Testis (tissue), 2 donors: ENCODE measurements at regions not wholly inside any gene's neighbourhood (a gene's known extent, or its start where the extent isn't known, plus 50 kb on each side); places are given as distances from the start of the nearest gene placed in this dataset.

ENCODE experiments used
- POLR2A ChIP-seq: fragments of 450-650 bp; IDR thresholded peaks from one replicate; pipeline ENCODE4 v1.6.1; 2017; ENCODE audit warnings: antibody characterized with exemption, mild to moderate bottlenecking, moderate library complexity
- TF ChIP-seq, protein P1 (sequence below), 3 experiments: fragments of 450-650 bp in 2 of 3; fragments of 200-600 bp in 1 of 3; sonication (generic) in 1 of 3; IDR thresholded peaks; one replicate each; pipeline ENCODE4 v1.5.1; 2016 to 2019; ENCODE audit warnings: antibody characterized with exemption in 3 of 3, mild to moderate bottlenecking in 2 of 3, moderate library complexity in 1 of 3

DNA sequence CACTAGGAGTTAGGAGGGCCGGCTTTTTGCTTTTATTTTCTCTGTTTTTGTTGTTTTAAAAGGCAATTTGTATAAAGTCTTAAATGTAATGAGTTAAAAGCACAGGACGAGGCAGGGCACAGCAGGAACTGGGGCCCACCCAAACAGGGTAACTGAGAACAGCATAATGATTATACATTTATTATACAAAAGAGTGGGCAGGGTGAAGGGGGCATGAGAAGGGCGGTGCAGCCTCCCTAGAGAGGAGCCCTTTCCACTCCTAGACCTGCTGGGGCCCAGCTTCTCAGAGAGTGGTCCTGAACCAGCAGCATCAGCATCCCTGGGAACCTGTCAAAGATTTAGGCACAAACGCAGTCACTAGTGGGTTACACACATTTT is 438.0 kb downstream of the AGTPBP1 start:
- TF ChIP-seq, protein P1, sequence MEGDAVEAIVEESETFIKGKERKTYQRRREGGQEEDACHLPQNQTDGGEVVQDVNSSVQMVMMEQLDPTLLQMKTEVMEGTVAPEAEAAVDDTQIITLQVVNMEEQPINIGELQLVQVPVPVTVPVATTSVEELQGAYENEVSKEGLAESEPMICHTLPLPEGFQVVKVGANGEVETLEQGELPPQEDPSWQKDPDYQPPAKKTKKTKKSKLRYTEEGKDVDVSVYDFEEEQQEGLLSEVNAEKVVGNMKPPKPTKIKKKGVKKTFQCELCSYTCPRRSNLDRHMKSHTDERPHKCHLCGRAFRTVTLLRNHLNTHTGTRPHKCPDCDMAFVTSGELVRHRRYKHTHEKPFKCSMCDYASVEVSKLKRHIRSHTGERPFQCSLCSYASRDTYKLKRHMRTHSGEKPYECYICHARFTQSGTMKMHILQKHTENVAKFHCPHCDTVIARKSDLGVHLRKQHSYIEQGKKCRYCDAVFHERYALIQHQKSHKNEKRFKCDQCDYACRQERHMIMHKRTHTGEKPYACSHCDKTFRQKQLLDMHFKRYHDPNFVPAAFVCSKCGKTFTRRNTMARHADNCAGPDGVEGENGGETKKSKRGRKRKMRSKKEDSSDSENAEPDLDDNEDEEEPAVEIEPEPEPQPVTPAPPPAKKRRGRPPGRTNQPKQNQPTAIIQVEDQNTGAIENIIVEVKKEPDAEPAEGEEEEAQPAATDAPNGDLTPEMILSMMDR (IDR thresholded peaks at IDR 0.05): no peak
- TF ChIP-seq POLR2A: no peak
